ENCODE measurements at regions not wholly inside any gene's neighbourhood (a gene's known extent, or its start where the extent isn't known, plus 50 kb on each side); places are given as distances from the start of the nearest gene placed in this dataset.

GRCh38 chr6:99802396-99803031 lies 191.5 kb downstream of the MCHR2 start:
- TF ChIP-seq CTCF (IDR thresholded peaks at IDR 0.05; ENCODE audit: insufficient read depth, low read depth, low read length) = no peak
- DNase-seq (ENCODE audit: low read depth) = no peak
- H3K4me3 ChIP-seq (ENCODE audit: low read depth, low read length) = no peak overlapping the region

GRCh38 chr6:99808992-99809391 lies 185.0 kb downstream of the MCHR2 start:
- no peak for TF ChIP-seq CTCF (IDR thresholded peaks at IDR 0.05; ENCODE audit: insufficient read depth, low read depth, low read length)
- H3K4me3 ChIP-seq (ENCODE audit: low read depth, low read length) = no peak overlapping the region
- no peak for DNase-seq (ENCODE audit: low read depth)

GRCh38 chr6:99810295-99810694 lies 183.7 kb downstream of the MCHR2 start:
- TF ChIP-seq CTCF (IDR thresholded peaks at IDR 0.05; ENCODE audit: insufficient read depth, low read depth, low read length) = no peak
- DNase-seq (ENCODE audit: low read depth) = no peak
- no peak overlapping the region for H3K4me3 ChIP-seq (ENCODE audit: low read depth, low read length)

GRCh38 chr6:99810942-99811620 lies 182.9 kb downstream of the MCHR2 start:
- no peak for TF ChIP-seq CTCF (IDR thresholded peaks at IDR 0.05; ENCODE audit: insufficient read depth, low read depth, low read length)
- DNase-seq (ENCODE audit: low read depth) = no peak
- no peak overlapping the region for H3K4me3 ChIP-seq (ENCODE audit: low read depth, low read length)

- no peak overlapping the region for H3K4me3 ChIP-seq (ENCODE audit: low read depth, low read length)
- DNase-seq (ENCODE audit: low read depth) = no peak
- no peak for TF ChIP-seq CTCF (IDR thresholded peaks at IDR 0.05; ENCODE audit: insufficient read depth, low read depth, low read length)
These were observed 182.4 kb downstream of the MCHR2 start for GRCh38 chr6:99811636-99812035.

GRCh38 chr6:99813565-99813964 lies 180.5 kb downstream of the MCHR2 start:
- TF ChIP-seq CTCF (IDR thresholded peaks at IDR 0.05; ENCODE audit: insufficient read depth, low read depth, low read length) = no peak
- no peak overlapping the region for H3K4me3 ChIP-seq (ENCODE audit: low read depth, low read length)
- DNase-seq (ENCODE audit: low read depth) = no peak
